Sigmoid colon (tissue), 4 donors: ENCODE measurements at regions not wholly inside any gene's neighbourhood (a gene's known extent, or its start where the extent isn't known, plus 50 kb on each side); places are given as distances from the start of the nearest gene placed in this dataset.

Experiments used
- POLR2A ChIP-seq, 2 donors: fragments of 450-650 bp; IDR thresholded peaks; one replicate each; pipeline ENCODE4 v1.6.1; 2016; ENCODE audit warnings: antibody characterized with exemption in 2 of 2, mild to moderate bottlenecking in 2 of 2, moderate library complexity in 2 of 2
- POLR2AphosphoS5 ChIP-seq, 4 donors: sonication (generic); formaldehyde crosslinking; IDR thresholded peaks; one replicate each; pipeline ENCODE4 v1.6.1; 2017; ENCODE audit warnings: antibody characterized with exemption in 4 of 4
- TF ChIP-seq, protein P1 (sequence below), 4 experiments: fragments of 450-650 bp in 3 of 4; fragments of 200-600 bp in 1 of 4; IDR thresholded peaks; one replicate each; pipeline ENCODE4 v1.5.1; 2016 to 2019; ENCODE audit warnings: antibody characterized with exemption in 4 of 4, mild to moderate bottlenecking in 3 of 4, moderate library complexity in 2 of 4

DNA sequence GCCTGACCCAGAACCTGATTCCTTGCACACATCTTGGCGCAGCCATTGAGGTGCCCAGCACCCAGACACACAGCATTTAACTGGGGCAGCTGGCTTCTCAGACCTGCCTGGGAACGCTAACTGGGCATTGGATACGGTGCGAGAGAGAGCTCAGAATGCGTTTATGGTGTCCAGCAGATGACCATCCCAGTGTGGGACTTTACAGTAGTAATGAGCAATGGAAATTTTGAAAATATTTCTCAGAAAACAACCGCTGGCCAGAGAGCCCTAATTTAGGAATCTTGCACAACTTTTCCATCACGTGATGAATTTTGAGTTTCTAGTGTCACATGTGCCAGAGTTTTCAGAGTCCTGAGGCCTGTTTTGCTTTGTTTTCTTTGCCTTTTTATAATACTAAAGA is 78.2 kb upstream of the SEC61G start:
- TF ChIP-seq POLR2AphosphoS5 (IDR thresholded peaks at IDR 0.05) (peak in 1 of 4 donors; percentile 47), POLR2A (IDR thresholded peaks at IDR 0.05) (no peak)
- TF ChIP-seq, protein P1, sequence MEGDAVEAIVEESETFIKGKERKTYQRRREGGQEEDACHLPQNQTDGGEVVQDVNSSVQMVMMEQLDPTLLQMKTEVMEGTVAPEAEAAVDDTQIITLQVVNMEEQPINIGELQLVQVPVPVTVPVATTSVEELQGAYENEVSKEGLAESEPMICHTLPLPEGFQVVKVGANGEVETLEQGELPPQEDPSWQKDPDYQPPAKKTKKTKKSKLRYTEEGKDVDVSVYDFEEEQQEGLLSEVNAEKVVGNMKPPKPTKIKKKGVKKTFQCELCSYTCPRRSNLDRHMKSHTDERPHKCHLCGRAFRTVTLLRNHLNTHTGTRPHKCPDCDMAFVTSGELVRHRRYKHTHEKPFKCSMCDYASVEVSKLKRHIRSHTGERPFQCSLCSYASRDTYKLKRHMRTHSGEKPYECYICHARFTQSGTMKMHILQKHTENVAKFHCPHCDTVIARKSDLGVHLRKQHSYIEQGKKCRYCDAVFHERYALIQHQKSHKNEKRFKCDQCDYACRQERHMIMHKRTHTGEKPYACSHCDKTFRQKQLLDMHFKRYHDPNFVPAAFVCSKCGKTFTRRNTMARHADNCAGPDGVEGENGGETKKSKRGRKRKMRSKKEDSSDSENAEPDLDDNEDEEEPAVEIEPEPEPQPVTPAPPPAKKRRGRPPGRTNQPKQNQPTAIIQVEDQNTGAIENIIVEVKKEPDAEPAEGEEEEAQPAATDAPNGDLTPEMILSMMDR (IDR thresholded peaks at IDR 0.05) = no peak
